ENCODE measurements at regions not wholly inside any gene's neighbourhood (a gene's known extent, or its start where the extent isn't known, plus 50 kb on each side); places are given as distances from the start of the nearest gene placed in this dataset.

DNA sequence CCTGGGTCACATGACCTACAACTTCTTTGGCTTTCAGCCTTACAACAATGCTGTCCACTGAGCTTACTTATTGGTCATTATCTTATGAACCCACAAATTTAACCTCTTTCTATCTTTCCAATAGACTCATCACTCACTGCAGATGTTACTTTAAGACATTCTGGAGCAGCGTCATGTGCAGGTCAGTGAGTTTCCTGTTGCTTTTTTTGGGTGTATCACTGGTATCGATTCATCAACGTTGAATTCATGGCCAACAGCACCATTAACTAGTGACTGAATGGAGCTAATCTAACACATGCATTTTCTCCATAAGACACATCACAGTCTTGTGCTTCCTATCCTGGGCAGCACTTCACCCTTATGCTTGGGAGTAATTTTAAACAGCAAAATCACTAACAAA, 672.6 kb upstream of the CDH18 start:
- TF ChIP-seq POLR2A (IDR thresholded peaks at IDR 0.05) (no peak), CTCF (IDR thresholded peaks at IDR 0.05 in 4 of 5, conservative IDR thresholded peaks at IDR 0.05 in 1 of 5) (no peak)
